H1 (cell line): ENCODE measurements at regions not wholly inside any gene's neighbourhood (a gene's known extent, or its start where the extent isn't known, plus 50 kb on each side); places are given as distances from the start of the nearest gene placed in this dataset.

Experiments
- CTCF ChIA-PET: fragments of 300-600 bp; sonication (Branson Sonifier 250); formaldehyde crosslinking; loops from one replicate; lab custom pipeline; 2021; ENCODE audit not compliant: partially characterized antibody; lab: Charles Lee
- POLR2A ChIA-PET: fragments of 300-600 bp; sonication (Branson Sonifier 250); formaldehyde crosslinking; loops from one replicate; lab custom pipeline; 2021; ENCODE audit warnings: inconsistent platforms; ENCODE audit not compliant: partially characterized antibody; lab: Charles Lee
- DNase-seq, 2 experiments: peaks; one replicate each; pipeline versions ENCODE4 v3.0.0 to v3.0.0-alpha.2; 2010 to 2022; ENCODE audit warnings: low spot score in 2 of 2, low read depth in 1 of 2, mixed read lengths in 1 of 2
- FAIRE-seq: peaks from 2 replicates; lab custom pipeline; 2011; peaks lifted over from hg19 to GRCh38; lab: Jason Lieb, UNC
- H2AFZ ChIP-seq: 2 replicates; pipeline ENCODE4 v1.8.1; 2012; ENCODE audit warnings: low read length, inconsistent platforms
- H2AK5ac ChIP-seq: 2 replicates; pipeline ENCODE4 v1.6.1; 2013; ENCODE audit warnings: low read depth, low read length
- H2BK120ac ChIP-seq: replicated peaks from 2 replicates; pipeline ENCODE3; 2013; ENCODE audit warnings: low read depth, low read length, inconsistent platforms
- H2BK12ac ChIP-seq: 2 replicates; pipeline ENCODE4 v1.6.1; 2013; ENCODE audit warnings: low read depth, low read length
- H2BK15ac ChIP-seq: 2 replicates; pipeline ENCODE4 v1.6.1; 2013; ENCODE audit warnings: low read length
- H2BK20ac ChIP-seq: 2 replicates; pipeline ENCODE4 v1.6.1; 2013; ENCODE audit warnings: low read length
- H2BK5ac ChIP-seq: 2 replicates; pipeline ENCODE4 v1.6.1; 2013; ENCODE audit warnings: low read depth, low read length
- H3K14ac ChIP-seq: 2 replicates; pipeline ENCODE4 v1.6.1; 2013; ENCODE audit warnings: inconsistent platforms; ENCODE audit not compliant: insufficient read length
- H3K18ac ChIP-seq: 2 replicates; pipeline ENCODE4 v1.6.1; 2013; ENCODE audit warnings: low read length; ENCODE audit errors: extremely low read depth
- H3K23ac ChIP-seq: 2 replicates; pipeline ENCODE4 v1.6.1; 2013; ENCODE audit warnings: inconsistent platforms; ENCODE audit not compliant: insufficient read length
- H3K23me2 ChIP-seq: 2 replicates; pipeline ENCODE4 v1.6.1; 2013; ENCODE audit warnings: low read depth, low read length
- H3K27ac ChIP-seq: 2 replicates; pipeline ENCODE4 v1.6.1; 2011; ENCODE audit warnings: low read depth, low read length, inconsistent platforms
- H3K27me3 ChIP-seq, 4 experiments: replicated peaks in 1 of 4; 1 replicate in 1 of 4; 2 replicates in 3 of 4; pipeline versions ENCODE4 v1.6.1 to v1.8.1; 2011 to 2013; ENCODE audit warnings: low read length in 3 of 4, mild to moderate bottlenecking in 3 of 4, inconsistent platforms in 2 of 4, mixed read lengths in 2 of 4, moderate library complexity in 1 of 4; ENCODE audit not compliant: control insufficient read depth in 3 of 4, insufficient read depth in 3 of 4; ENCODE audit errors: extremely low read depth in 1 of 4
- H3K36me3 ChIP-seq, 4 experiments: 2 replicates each; pipeline versions ENCODE4 v1.6.1 to v1.8.1; 2011 to 2013; ENCODE audit warnings: mild to moderate bottlenecking in 4 of 4, low read length in 3 of 4, moderate library complexity in 2 of 4, control low read depth in 1 of 4, inconsistent platforms in 1 of 4; ENCODE audit not compliant: insufficient read depth in 4 of 4, control insufficient read depth in 2 of 4
- H3K4ac ChIP-seq: replicated peaks from 2 replicates; pipeline ENCODE3; 2013; ENCODE audit warnings: low read length, low read depth, mixed read lengths, inconsistent platforms; ENCODE audit not compliant: insufficient read length
- H3K4me1 ChIP-seq, 4 experiments: replicated peaks in 1 of 4; 1 replicate in 1 of 4; 2 replicates in 3 of 4; pipeline versions ENCODE4 v1.6.1 to v1.8.1; 2011 to 2013; ENCODE audit warnings: low read length in 3 of 4, inconsistent platforms in 2 of 4, mixed read lengths in 1 of 4; ENCODE audit not compliant: insufficient read depth in 4 of 4, control insufficient read depth in 3 of 4
- H3K4me2 ChIP-seq, 2 experiments: 2 replicates each; pipeline versions ENCODE4 v1.6.1 to v1.8.1; 2011 to 2013; ENCODE audit warnings: low read depth in 2 of 2, low read length in 2 of 2, control low read depth in 1 of 2, inconsistent platforms in 1 of 2, mild to moderate bottlenecking in 1 of 2; ENCODE audit not compliant: insufficient read depth in 1 of 2
- H3K4me3 ChIP-seq, 4 experiments: fragments of 200-600, 300-600 bp in 1 of 4; sonication (generic), shearing (Covaris generic), sonication (Bioruptor Twin) in 1 of 4; 2 replicates each; pipeline versions ENCODE4 v1.5.1 to v1.8.1; 2011 to 2016; ENCODE audit warnings: low read length in 4 of 4, low read depth in 3 of 4, control low read depth in 2 of 4, inconsistent platforms in 2 of 4, mild to moderate bottlenecking in 2 of 4, mixed read lengths in 1 of 4, moderate library complexity in 1 of 4; ENCODE audit not compliant: insufficient read depth in 2 of 4; ENCODE audit errors: extremely low read depth in 1 of 4
- H3K56ac ChIP-seq: replicated peaks from 2 replicates; pipeline ENCODE3; 2013; ENCODE audit warnings: low read depth, mild to moderate bottlenecking, mixed read lengths, low read length, inconsistent platforms; ENCODE audit not compliant: insufficient read length
- H3K79me1 ChIP-seq: 2 replicates; pipeline ENCODE4 v1.6.1; 2013; ENCODE audit warnings: low read depth, low read length, control low read depth
- H3K79me2 ChIP-seq, 2 experiments: 2 replicates each; pipeline versions ENCODE4 v1.6.1 to v1.8.1; 2012 to 2013; ENCODE audit warnings: low read length in 2 of 2, mild to moderate bottlenecking in 2 of 2, inconsistent platforms in 1 of 2; ENCODE audit not compliant: insufficient read depth in 2 of 2, control insufficient read depth in 1 of 2
- H3K9ac ChIP-seq, 4 experiments: replicated peaks in 1 of 4; 1 replicate in 1 of 4; 2 replicates in 3 of 4; pipeline versions ENCODE4 v1.6.1 to v1.8.1; 2011 to 2013; ENCODE audit warnings: low read depth in 3 of 4, low read length in 3 of 4, control low read depth in 2 of 4, mild to moderate bottlenecking in 2 of 4, moderate library complexity in 2 of 4, inconsistent platforms in 1 of 4; ENCODE audit errors: extremely low read depth in 1 of 4
- H3K9me3 ChIP-seq, 2 experiments: 2 replicates each; pipeline versions ENCODE4 v1.6.1 to v1.8.1; 2012 to 2013; ENCODE audit warnings: mild to moderate bottlenecking in 2 of 2, moderate library complexity in 2 of 2, control low read depth in 1 of 2, inconsistent platforms in 1 of 2, low read depth in 1 of 2, low read length in 1 of 2, mixed read lengths in 1 of 2; ENCODE audit not compliant: insufficient read depth in 2 of 2
- H4K20me1 ChIP-seq, 2 experiments: replicated peaks in 1 of 2; 2 replicates each; pipeline versions ENCODE3 to v1.8.1; 2011 to 2013; ENCODE audit warnings: inconsistent platforms in 2 of 2, low read length in 2 of 2, mild to moderate bottlenecking in 1 of 2; ENCODE audit not compliant: insufficient read depth in 2 of 2, control insufficient read depth in 1 of 2
- H4K5ac ChIP-seq: 2 replicates; pipeline ENCODE4 v1.6.1; 2013; ENCODE audit warnings: low read length, low read depth, mixed read lengths, inconsistent platforms; ENCODE audit not compliant: insufficient read length
- H4K8ac ChIP-seq: 2 replicates; pipeline ENCODE4 v1.8.0; 2013; ENCODE audit warnings: mild to moderate bottlenecking, moderate library complexity, low read length, inconsistent platforms; ENCODE audit not compliant: insufficient read depth; ENCODE audit errors: extremely low read depth
- H4K91ac ChIP-seq: replicated peaks from 2 replicates; pipeline ENCODE3; 2013; ENCODE audit warnings: low read length, mixed read lengths, inconsistent platforms; ENCODE audit not compliant: insufficient read length
- CTBP2 ChIP-seq: IDR thresholded peaks from 2 replicates; pipeline ENCODE4 v1.7.0; 2011; ENCODE audit warnings: borderline replicate concordance, mild to moderate bottlenecking, moderate library complexity, mixed read lengths, low read length; ENCODE audit not compliant: insufficient read depth, insufficient read length
- EGR1 ChIP-seq: IDR thresholded peaks from 2 replicates; pipeline ENCODE4 v1.6.1; 2011; ENCODE audit warnings: low read depth, low read length, borderline replicate concordance
- GABPA ChIP-seq: IDR thresholded peaks from 2 replicates; pipeline ENCODE4 v1.6.1; 2011; ENCODE audit warnings: mild to moderate bottlenecking, low read length, moderate library complexity, borderline replicate concordance; ENCODE audit not compliant: insufficient read depth
- NRF1 ChIP-seq: IDR thresholded peaks from 2 replicates; pipeline ENCODE4 v1.6.1; 2011; ENCODE audit warnings: mild to moderate bottlenecking, low read depth, low read length, improper control_type of control experiment
- RXRA ChIP-seq: IDR thresholded peaks from 2 replicates; pipeline ENCODE4 v1.6.1; 2011; ENCODE audit warnings: low read depth, mild to moderate bottlenecking, low read length, moderate library complexity; ENCODE audit not compliant: insufficient read depth
- SIRT6 ChIP-seq: IDR thresholded peaks from one replicate; pipeline ENCODE4 v1.7.1; 2012; ENCODE audit warnings: low read length, inconsistent platforms
- TCF12 ChIP-seq: IDR thresholded peaks from 2 replicates; pipeline ENCODE4 v1.6.1; 2011; ENCODE audit warnings: low read depth, mild to moderate bottlenecking, low read length
- YY1 ChIP-seq: IDR thresholded peaks from 2 replicates; pipeline ENCODE4 v1.6.1; 2011; ENCODE audit warnings: low read depth, mild to moderate bottlenecking, low read length
- WGBS, 2 experiments: shearing (Covaris generic) in 1 of 2; methylation state at CpG; one replicate each; pipeline versions ENCODE4 v1.1.6 to v1.1.7; 2013 to 2015; ENCODE audit warnings: low lambda C conversion rate in 2 of 2, mixed read lengths in 2 of 2, inconsistent platforms in 1 of 2, low coverage in 1 of 2, missing lambda C conversion rate in 1 of 2; ENCODE audit not compliant: insufficient replicate concordance in 2 of 2, insufficient coverage in 1 of 2, insufficient read length in 1 of 2; ENCODE audit errors: extremely low coverage in 1 of 2, missing lambda C conversion rate in 1 of 2; 5-methylcytosine and 5-hydroxymethylcytosine counted together

DNA sequence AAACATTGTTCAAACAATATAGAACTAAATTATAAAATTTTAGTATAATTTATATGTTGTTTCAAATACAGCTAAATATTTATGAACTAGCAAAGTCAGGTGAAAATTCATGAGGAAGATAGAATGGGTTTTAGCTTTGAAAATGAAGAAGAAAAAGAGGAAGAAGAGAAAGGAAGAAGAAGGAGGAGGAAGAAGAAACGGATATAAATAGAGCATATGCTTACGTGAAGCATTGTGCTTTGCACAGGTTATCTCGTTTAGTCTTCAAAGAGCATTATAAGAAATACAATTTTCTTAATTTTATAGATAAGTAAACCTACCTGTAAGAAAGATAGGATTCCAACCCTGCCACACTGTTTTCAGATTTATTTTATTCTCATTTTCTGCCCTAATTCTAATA, 620.6 kb upstream of the DAB2 start:
- H4K8ac ChIP-seq, result no peak overlapping the region
- H4K20me1 ChIP-seq, result no peaks in the 10 kb centered on the region
- DNase-seq, result no peak

More for the DNA sequence above, 620.6 kb upstream of the DAB2 start:
- FAIRE-seq, result no peak
- Histone ChIP-seq H2AK5ac (no peak overlapping the region), H3K4me2 (no peak overlapping the region), H3K36me3 (no peaks in the 10 kb centered on the region), H3K14ac (no peak overlapping the region), H3K23ac (no peak overlapping the region), H2BK120ac (no peak overlapping the region), H3K27ac (no peak overlapping the region), H3K79me2 (no peaks in the 10 kb centered on the region), H2BK5ac (no peak overlapping the region), H3K27me3 (no peaks in the 10 kb centered on the region), H3K79me1 (no peaks in the 10 kb centered on the region), H4K91ac (no peak overlapping the region), H3K18ac (no peak overlapping the region), H2BK15ac (no peak overlapping the region), H2BK20ac (no peak overlapping the region), H3K9ac (no peak overlapping the region), H3K56ac (no peak overlapping the region), H2BK12ac (no peak overlapping the region), H3K4ac (no peak overlapping the region), H3K9me3 (no peaks in the 10 kb centered on the region), H3K4me1 (no peaks in the 10 kb centered on the region), H3K23me2 (peaks cover 2% of the 10 kb centered on the region; the same call in 1 of the 2 replicates), H3K4me3 (no peak overlapping the region), H2AFZ (no peak overlapping the region), H4K5ac (no peak overlapping the region)
- POLR2A ChIA-PET, result no interaction called here
- CTCF ChIA-PET, result no interaction called here
- no peak for TF ChIP-seq TCF12
- no peak for TF ChIP-seq RXRA
- no peak for TF ChIP-seq SIRT6
- no peak for TF ChIP-seq YY1
- no peak for TF ChIP-seq CTBP2
- no peak for TF ChIP-seq GABPA
- TF ChIP-seq NRF1, result no peak
- no peak for TF ChIP-seq EGR1
- 88% methylated on average over 3 of the region's 3 CpGs; no CpG with 5 or more reads in 1 of the 2 experiments for WGBS, 2 experiments
